ENCODE measurements at regions not wholly inside any gene's neighbourhood (a gene's known extent, or its start where the extent isn't known, plus 50 kb on each side); places are given as distances from the start of the nearest gene placed in this dataset.

GRCh38 chr6:19712998-19713397, 124.2 kb upstream of the ID4 start:
- no peak for TF ChIP-seq CTCF (IDR thresholded peaks at IDR 0.05; ENCODE audit: poor library complexity, severe bottlenecking)
- TF ChIP-seq POLR2AphosphoS5 (IDR thresholded peaks at IDR 0.05) = no peak
- TF ChIP-seq EZH2 (IDR thresholded peaks at IDR 0.05; ENCODE audit: borderline replicate concordance, insufficient read depth, low read length, poor library complexity, severe bottlenecking) = no peak
- TF ChIP-seq EP300 (conservative IDR thresholded peaks at IDR 0.05; ENCODE audit: poor library complexity, severe bottlenecking) = no peak
- TF ChIP-seq MXI1 (conservative IDR thresholded peaks at IDR 0.05; ENCODE audit: poor library complexity, severe bottlenecking) = no peak
- no peak for TF ChIP-seq REST (IDR thresholded peaks at IDR 0.05; ENCODE audit: borderline replicate concordance)
- no peak for TF ChIP-seq RAD21 (conservative IDR thresholded peaks at IDR 0.05)
- TF ChIP-seq TAF1 (IDR thresholded peaks at IDR 0.05; ENCODE audit: low read depth) = no peak
- no peak for TF ChIP-seq SMC3 (conservative IDR thresholded peaks at IDR 0.05; ENCODE audit: poor library complexity)
